SU-DHL-6 (cell line): ENCODE measurements at regions not wholly inside any gene's neighbourhood (a gene's known extent, or its start where the extent isn't known, plus 50 kb on each side); places are given as distances from the start of the nearest gene placed in this dataset.

ENCODE experiments used
- CTCF ChIP-seq: fragments of 200-600 bp; sonication (generic); IDR thresholded peaks from one replicate; pipeline ENCODE4 v1.5.1; 2017; ENCODE audit warnings: antibody characterized with exemption, mild to moderate bottlenecking, low read length, moderate library complexity; ENCODE audit not compliant: insufficient read depth, poor library complexity, severe bottlenecking
- EZH2phosphoT487 ChIP-seq: fragments of 200-600 bp; sonication (generic), shearing (Covaris generic); conservative IDR thresholded peaks from 2 replicates; pipeline ENCODE4 v1.6.1; 2018; ENCODE audit warnings: mild to moderate bottlenecking, antibody characterized with exemption, low read length, moderate library complexity, mixed read lengths

GRCh38 chr20:23143986-23144690, 58.0 kb upstream of the CD93 start:
- TF ChIP-seq CTCF (no peak), EZH2phosphoT487 (no peak)
